ENCODE measurements at regions not wholly inside any gene's neighbourhood (a gene's known extent, or its start where the extent isn't known, plus 50 kb on each side); places are given as distances from the start of the nearest gene placed in this dataset.

GRCh38 chr4:30427932-30428331 lies 292.2 kb upstream of the PCDH7 start:
- no peak for TF ChIP-seq EP300 (IDR thresholded peaks at IDR 0.05)
- no peak for TF ChIP-seq POLR2A (IDR thresholded peaks at IDR 0.05)
- TF ChIP-seq CTCF (IDR thresholded peaks at IDR 0.05), result no peak
